IMR-90 (cell line): ENCODE measurements at regions not wholly inside any gene's neighbourhood (a gene's known extent, or its start where the extent isn't known, plus 50 kb on each side); places are given as distances from the start of the nearest gene placed in this dataset.

Experiments used
- ATAC-seq: fragments of 200-7000 bp; cut with Tn5 transposase; 2 replicates; pipeline ENCODE4 v1.9.1; 2020; ENCODE audit warnings: low read depth, mild to moderate bottlenecking, moderate library complexity
- BruUV-seq: library from RNA; stranded (reverse); fragments of 400-500 nt; replicated peaks from 2 replicates; lab custom pipeline; 2021; lab: Mats Ljungman, UMichigan
- CTCF ChIA-PET: fragments of 300-600 bp; formaldehyde crosslinking; extraction: SDS; loops from one replicate; lab custom pipeline; 2021; ENCODE audit warnings: antibody characterized with exemption; lab: Yijun Ruan, JAX
- POLR2A ChIA-PET: fragments of 300-600 bp; sonication (Branson Sonifier 250); formaldehyde crosslinking; loops from one replicate; lab custom pipeline; 2022; ENCODE audit warnings: antibody characterized with exemption; ENCODE audit not compliant: unreplicated experiment; lab: Charles Lee
- DNase-seq: peaks from one replicate; pipeline ENCODE4 v3.0.0; 2013
- H2AFZ ChIP-seq: replicated peaks from 2 replicates; pipeline ENCODE3; 2013; ENCODE audit warnings: low read length, mild to moderate bottlenecking; ENCODE audit not compliant: poor library complexity
- H2AK5ac ChIP-seq: 2 replicates; pipeline ENCODE4 v1.6.1; 2013; ENCODE audit warnings: low read depth, low read length, inconsistent platforms
- H2AK9ac ChIP-seq: replicated peaks from 2 replicates; pipeline ENCODE3; 2013; ENCODE audit warnings: mild to moderate bottlenecking, low read depth, low read length, moderate library complexity; ENCODE audit not compliant: poor library complexity
- H2BK120ac ChIP-seq: 2 replicates; pipeline ENCODE4 v1.6.1; 2013; ENCODE audit warnings: low read depth, low read length, inconsistent platforms
- H2BK15ac ChIP-seq: 3 replicates; pipeline ENCODE4 v1.6.1; 2013; ENCODE audit warnings: low read depth, low read length, inconsistent platforms
- H2BK20ac ChIP-seq: 2 replicates; pipeline ENCODE4 v1.6.1; 2013; ENCODE audit warnings: low read depth, mild to moderate bottlenecking, inconsistent platforms, low read length, moderate library complexity
- H2BK5ac ChIP-seq: 2 replicates; pipeline ENCODE4 v1.6.1; 2013; ENCODE audit warnings: mild to moderate bottlenecking, low read depth, low read length, inconsistent platforms; ENCODE audit not compliant: poor library complexity, severe bottlenecking
- H3K14ac ChIP-seq: replicated peaks from 2 replicates; pipeline ENCODE4 v1.6.1; 2013; ENCODE audit warnings: low read depth, low read length, inconsistent platforms
- H3K18ac ChIP-seq: 2 replicates; pipeline ENCODE4 v1.6.1; 2013; ENCODE audit warnings: low read depth, low read length, control low read depth
- H3K23ac ChIP-seq: 2 replicates; pipeline ENCODE4 v1.6.1; 2013; ENCODE audit warnings: low read depth, low read length, inconsistent platforms
- H3K27ac ChIP-seq: 2 replicates; pipeline ENCODE4 v1.5.1; 2013; ENCODE audit warnings: mild to moderate bottlenecking, control low read depth, low read length; ENCODE audit not compliant: insufficient read depth
- H3K27me3 ChIP-seq: 2 replicates; pipeline ENCODE4 v1.6.1; 2013; ENCODE audit warnings: low read length; ENCODE audit not compliant: control insufficient read depth, insufficient read depth
- H3K36me3 ChIP-seq: 2 replicates; pipeline ENCODE4 v1.6.1; 2013; ENCODE audit warnings: low read length, mixed read lengths; ENCODE audit not compliant: control insufficient read depth, insufficient read depth
- H3K4ac ChIP-seq: 2 replicates; pipeline ENCODE4 v1.6.1; 2013; ENCODE audit warnings: low read depth, low read length, inconsistent platforms
- H3K4me1 ChIP-seq: 2 replicates; pipeline ENCODE4 v1.6.1; 2013; ENCODE audit warnings: low read length, mixed read lengths; ENCODE audit not compliant: control insufficient read depth, insufficient read depth
- H3K4me2 ChIP-seq: 2 replicates; pipeline ENCODE4 v1.6.1; 2013; ENCODE audit warnings: low read depth, mild to moderate bottlenecking, control low read depth, low read length, moderate library complexity
- H3K4me3 ChIP-seq: 2 replicates; pipeline ENCODE4 v1.5.1; 2013; ENCODE audit warnings: low read depth, mild to moderate bottlenecking, control low read depth, low read length, moderate library complexity; ENCODE audit not compliant: insufficient read depth
- H3K56ac ChIP-seq: 2 replicates; pipeline ENCODE4 v1.6.1; 2013; ENCODE audit warnings: low read length, inconsistent platforms; ENCODE audit not compliant: insufficient read depth; ENCODE audit errors: extremely low read depth
- H3K79me1 ChIP-seq, 2 experiments: 2 replicates each; pipeline ENCODE4 v1.6.1; 2013; ENCODE audit warnings: low read length in 2 of 2, inconsistent platforms in 1 of 2, low read depth in 1 of 2
- H3K9ac ChIP-seq: 2 replicates; pipeline ENCODE4 v1.6.1; 2013; ENCODE audit warnings: low read depth, low read length, control low read depth
- H3K9me1 ChIP-seq: 2 replicates; pipeline ENCODE4 v1.6.1; 2013; ENCODE audit warnings: low read length, inconsistent platforms; ENCODE audit not compliant: insufficient read depth
- H3K9me3 ChIP-seq: 2 replicates; pipeline ENCODE4 v1.6.1; 2013; ENCODE audit warnings: low read length; ENCODE audit not compliant: control insufficient read depth, insufficient read depth
- H4K20me1 ChIP-seq: 2 replicates; pipeline ENCODE4 v1.6.1; 2013; ENCODE audit warnings: low read length, inconsistent platforms; ENCODE audit not compliant: insufficient read depth
- H4K5ac ChIP-seq: 2 replicates; pipeline ENCODE4 v1.6.1; 2013; ENCODE audit warnings: mild to moderate bottlenecking, low read depth, low read length, control low read depth
- H4K8ac ChIP-seq, 2 experiments: 2 replicates each; pipeline ENCODE4 v1.6.1; 2013; ENCODE audit warnings: low read depth in 2 of 2, low read length in 2 of 2, control low read depth in 1 of 2, inconsistent platforms in 1 of 2
- H4K91ac ChIP-seq: 2 replicates; pipeline ENCODE4 v1.6.1; 2013; ENCODE audit warnings: low read depth, low read length, inconsistent platforms; ENCODE audit not compliant: insufficient read depth
- CTCF ChIP-seq: conservative IDR thresholded peaks from 2 replicates; pipeline ENCODE4 v1.5.1; 2012; ENCODE audit warnings: mild to moderate bottlenecking, low read depth, low read length, improper control_type of control experiment
- FOS ChIP-seq: fragments of 150-350 bp; IDR thresholded peaks from 2 replicates; pipeline ENCODE4 v1.6.1; 2016; ENCODE audit warnings: low read depth, low read length
- NFE2L2 ChIP-seq: fragments of 150-350 bp; IDR thresholded peaks from 2 replicates; pipeline ENCODE4 v1.6.1; 2016; ENCODE audit warnings: low read depth, mild to moderate bottlenecking, low read length
- RCOR1 ChIP-seq: IDR thresholded peaks from 2 replicates; pipeline ENCODE4 v1.6.1; 2012; ENCODE audit warnings: mild to moderate bottlenecking, low read length, improper control_type of control experiment; ENCODE audit not compliant: insufficient replicate concordance
- WGBS, 2 experiments: methylation state at CpG; one replicate each; pipeline versions ENCODE4 v1.1.5 to v1.1.7; 2013; ENCODE audit warnings: missing lambda C conversion rate in 2 of 2; ENCODE audit not compliant: insufficient read length in 1 of 2; ENCODE audit errors: extremely low coverage in 2 of 2; 5-methylcytosine and 5-hydroxymethylcytosine counted together
- dilution Hi-C: fragments of 300-500 bp; cut with HindIII; formaldehyde crosslinking; loops from one replicate; pipeline ENCODE4 v1.14.3; 2018; ENCODE audit warnings: low sequenced_read_pairs; ENCODE audit not compliant: unreplicated experiment
- in situ Hi-C: fragments of 300-500 bp; cut with MboI; formaldehyde crosslinking; loops from 3 replicates; pipeline ENCODE4 v1.14.3; 2019; ENCODE audit warnings: low sequenced_read_pairs, inconsistent platforms, mixed read lengths
- intact Hi-C: fragments of 100-400 bp; cut with micrococcal nuclease; formaldehyde crosslinking; loops from 2 replicates; pipeline ENCODE4 v1.10.0; 2022

- no peaks in the 10 kb centered on the region for H3K9me1 ChIP-seq
- in situ Hi-C loops = no loop called here
- no peak overlapping the region for H4K8ac ChIP-seq
- intact Hi-C loops = no loop called here
- no peak overlapping the region for H2BK5ac ChIP-seq
- TF ChIP-seq FOS (no peak), RCOR1 (no peak), CTCF (no peak), NFE2L2 (no peak)
- DNase-seq (no peak), ATAC-seq (no peak)
- H3K18ac ChIP-seq = no peak overlapping the region
- H2AK9ac ChIP-seq = no peak overlapping the region
- no peak overlapping the region for H3K9ac ChIP-seq
- H3K4ac ChIP-seq = no peak overlapping the region
- H3K79me1 ChIP-seq = no peaks in the 10 kb centered on the region
- H3K4me1 ChIP-seq = no peaks in the 10 kb centered on the region
- H3K23ac ChIP-seq = no peak overlapping the region
- H4K91ac ChIP-seq = no peak overlapping the region
- no peaks in the 10 kb centered on the region for H3K36me3 ChIP-seq
- H4K20me1 ChIP-seq = no peaks in the 10 kb centered on the region
- no peak overlapping the region for H3K14ac ChIP-seq
- no peak overlapping the region for H2BK120ac ChIP-seq
- dilution Hi-C loops = no loop called here
- H3K9me3 ChIP-seq = peaks cover 35% of the 10 kb centered on the region
- ChIA-PET CTCF (interaction anchor here (0.6 kb wide), 1 partner anchor 123 kb away, joined by 3 read pairs; no protein-coding TSS in a partner anchor), POLR2A (no interaction called here)
- no CpG with 5 or more reads among the region's 16 CpGs for WGBS, 2 experiments
- no TSS peak for BruUV-seq
- no peak overlapping the region for H3K4me2 ChIP-seq
- no peak overlapping the region for H2AK5ac ChIP-seq
- H2AFZ ChIP-seq = no peak overlapping the region
- H3K27ac ChIP-seq = no peak overlapping the region
- H2BK15ac ChIP-seq = no peak overlapping the region
- H3K27me3 ChIP-seq = no peaks in the 10 kb centered on the region
- H2BK20ac ChIP-seq = no peak overlapping the region
- no peak overlapping the region for H3K56ac ChIP-seq
- no peak overlapping the region for H3K4me3 ChIP-seq
- H4K5ac ChIP-seq = no peak overlapping the region
These were observed 331.9 kb downstream of the MED10 start for GRCh38 chr5:6046296-6046967.
